ENCODE measurements at regions not wholly inside any gene's neighbourhood (a gene's known extent, or its start where the extent isn't known, plus 50 kb on each side); places are given as distances from the start of the nearest gene placed in this dataset.

GRCh38 chr1:79478728-79479373, 472.3 kb upstream of the ADGRL4 start:
- DNase-seq (ENCODE audit: low read depth in 3 of 3, low spot score in 2 of 3) = no peak

GRCh38 chr1:79478160-79478559, 471.6 kb upstream of the ADGRL4 start:
- no peak for DNase-seq (ENCODE audit: low read depth in 3 of 3, low spot score in 2 of 3)

- DNase-seq (ENCODE audit: low read depth in 3 of 3, low spot score in 2 of 3) = no peak
Measured at GRCh38 chr1:79472067-79472656, 465.6 kb upstream of the ADGRL4 start.

- no peak for DNase-seq (ENCODE audit: low read depth in 3 of 3, low spot score in 2 of 3)
Measured at GRCh38 chr1:79469139-79469538, 462.6 kb upstream of the ADGRL4 start.

GRCh38 chr1:79460773-79461436, 454.4 kb upstream of the ADGRL4 start:
- no peak for DNase-seq (ENCODE audit: low read depth in 3 of 3, low spot score in 2 of 3)

GRCh38 chr1:79457562-79458224, 451.2 kb upstream of the ADGRL4 start:
- no peak for DNase-seq (ENCODE audit: low read depth in 3 of 3, low spot score in 2 of 3)

- no peak for DNase-seq (ENCODE audit: low read depth in 3 of 3, low spot score in 2 of 3)
Measured at GRCh38 chr1:79448426-79448825, 441.9 kb upstream of the ADGRL4 start.

- DNase-seq (ENCODE audit: low read depth in 3 of 3, low spot score in 2 of 3) = no peak
Measured at GRCh38 chr1:79441238-79441637, 434.7 kb upstream of the ADGRL4 start.

GRCh38 chr1:79437540-79437939, 431.0 kb upstream of the ADGRL4 start:
- no peak for DNase-seq (ENCODE audit: low read depth in 3 of 3, low spot score in 2 of 3)

GRCh38 chr1:79431340-79431739, 424.8 kb upstream of the ADGRL4 start:
- no peak for DNase-seq (ENCODE audit: low read depth in 3 of 3, low spot score in 2 of 3)

- no peak for DNase-seq (ENCODE audit: low read depth in 3 of 3, low spot score in 2 of 3)
Measured at GRCh38 chr1:79430437-79430836, 423.9 kb upstream of the ADGRL4 start.

GRCh38 chr1:79422726-79423125, 416.2 kb upstream of the ADGRL4 start:
- DNase-seq (ENCODE audit: low read depth in 3 of 3, low spot score in 2 of 3) = no peak

- DNase-seq (ENCODE audit: low read depth in 3 of 3, low spot score in 2 of 3) = no peak
Measured at GRCh38 chr1:79398501-79398900, 392.0 kb upstream of the ADGRL4 start.

GRCh38 chr1:79396901-79397300, 390.4 kb upstream of the ADGRL4 start:
- DNase-seq (ENCODE audit: low read depth in 3 of 3, low spot score in 2 of 3) = no peak

GRCh38 chr1:79388694-79389361, 382.3 kb upstream of the ADGRL4 start:
- no peak for DNase-seq (ENCODE audit: low read depth in 3 of 3, low spot score in 2 of 3)

- no peak for DNase-seq (ENCODE audit: low read depth in 3 of 3, low spot score in 2 of 3)
Measured at GRCh38 chr1:79386730-79387129, 380.2 kb upstream of the ADGRL4 start.

- DNase-seq (ENCODE audit: low read depth in 3 of 3, low spot score in 2 of 3) = no peak
Measured at GRCh38 chr1:79380078-79380477, 373.5 kb upstream of the ADGRL4 start.

- DNase-seq (ENCODE audit: low read depth in 3 of 3, low spot score in 2 of 3) = no peak
Measured at GRCh38 chr1:79376106-79376505, 369.6 kb upstream of the ADGRL4 start.

GRCh38 chr1:79375352-79375751, 368.8 kb upstream of the ADGRL4 start:
- DNase-seq (ENCODE audit: low read depth in 3 of 3, low spot score in 2 of 3) = no peak

GRCh38 chr1:79374397-79374796, 367.9 kb upstream of the ADGRL4 start:
- no peak for DNase-seq (ENCODE audit: low read depth in 3 of 3, low spot score in 2 of 3)

GRCh38 chr1:79373481-79374125, 367.1 kb upstream of the ADGRL4 start:
- no peak for DNase-seq (ENCODE audit: low read depth in 3 of 3, low spot score in 2 of 3)

All from right renal cortex interstitium (tissue), 3 donors.